Effector memory CD8-positive, alpha-beta T cell (primary cell): ENCODE measurements at regions not wholly inside any gene's neighbourhood (a gene's known extent, or its start where the extent isn't known, plus 50 kb on each side); places are given as distances from the start of the nearest gene placed in this dataset.

Source experiments
- ATAC-seq: fragments of 150-1000 bp; cut with Tn5 transposase; replicated peaks from 2 replicates; pipeline ENCODE4 v1.10.0; 2021; ENCODE audit warnings: mild to moderate bottlenecking, moderate library complexity
- DNase-seq, 3 experiments: peaks; one replicate each; pipeline ENCODE4 v3.0.0; 2021
- H3K27ac Mint-ChIP-seq, 2 donors: one replicate each; pipeline ENCODE4 v1.8.0; 2022; ENCODE audit warnings: mild to moderate bottlenecking in 2 of 2, mixed read lengths in 2 of 2, moderate library complexity in 2 of 2
- H3K27me3 Mint-ChIP-seq, 2 donors: one replicate each; pipeline ENCODE4 v1.8.0; 2022; ENCODE audit warnings: mixed read lengths in 2 of 2
- H3K36me3 Mint-ChIP-seq: one replicate; pipeline ENCODE4 v1.8.0; 2022; ENCODE audit warnings: mild to moderate bottlenecking, moderate library complexity, mixed read lengths; ENCODE audit not compliant: insufficient read depth
- H3K4me1 Mint-ChIP-seq, 2 donors: one replicate each; pipeline ENCODE4 v1.8.0; 2022; ENCODE audit warnings: low read depth in 2 of 2, mixed read lengths in 2 of 2
- H3K4me3 Mint-ChIP-seq, 2 donors: one replicate each; pipeline ENCODE4 v1.8.0; 2022; ENCODE audit warnings: mild to moderate bottlenecking in 2 of 2, mixed read lengths in 2 of 2, moderate library complexity in 2 of 2
- H3K9me3 Mint-ChIP-seq, 2 donors: one replicate each; pipeline ENCODE4 v1.8.0; 2022; ENCODE audit warnings: mixed read lengths in 2 of 2

DNA sequence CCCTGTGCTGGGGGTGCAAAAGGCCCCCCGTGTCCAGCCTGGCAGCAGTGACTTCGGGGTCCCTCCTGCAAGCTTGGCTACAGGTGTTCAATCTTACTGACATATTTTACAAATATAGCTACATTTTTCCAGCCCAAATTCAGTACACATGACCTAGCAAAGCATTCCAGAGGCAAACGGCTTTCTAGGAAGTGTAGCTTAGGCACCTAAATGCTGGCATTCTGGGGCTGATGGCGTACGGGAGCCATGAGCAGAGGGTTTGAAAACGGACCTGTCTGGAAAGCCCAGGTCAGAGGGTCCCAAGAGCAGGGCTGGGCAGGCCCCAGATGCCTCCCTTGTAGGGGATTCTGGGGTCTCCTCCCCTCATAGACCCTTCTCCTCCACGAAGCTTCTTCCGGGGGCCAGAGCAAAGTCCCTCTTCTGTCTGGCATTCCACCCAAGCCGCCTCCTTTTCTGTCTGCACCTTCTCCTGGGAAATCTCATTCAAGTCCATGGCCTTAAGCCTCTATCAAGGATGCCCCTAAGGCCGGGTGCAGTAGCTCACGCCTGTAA lies 63.3 kb upstream of the ASAP2 start:
- no peaks in the 10 kb centered on the region for H3K9me3 Mint-ChIP-seq
- no peak for DNase-seq
- peaks cover 47 to 80% of the 10 kb centered on the region in 2 donors for H3K27me3 Mint-ChIP-seq
- ATAC-seq = no peak
- peaks cover 0 to 5% of the 10 kb centered on the region in 2 donors for H3K4me1 Mint-ChIP-seq
- H3K36me3 Mint-ChIP-seq = no peaks in the 10 kb centered on the region
- no peak overlapping the region for H3K4me3 Mint-ChIP-seq
- H3K27ac Mint-ChIP-seq = no peak overlapping the region

DNA sequence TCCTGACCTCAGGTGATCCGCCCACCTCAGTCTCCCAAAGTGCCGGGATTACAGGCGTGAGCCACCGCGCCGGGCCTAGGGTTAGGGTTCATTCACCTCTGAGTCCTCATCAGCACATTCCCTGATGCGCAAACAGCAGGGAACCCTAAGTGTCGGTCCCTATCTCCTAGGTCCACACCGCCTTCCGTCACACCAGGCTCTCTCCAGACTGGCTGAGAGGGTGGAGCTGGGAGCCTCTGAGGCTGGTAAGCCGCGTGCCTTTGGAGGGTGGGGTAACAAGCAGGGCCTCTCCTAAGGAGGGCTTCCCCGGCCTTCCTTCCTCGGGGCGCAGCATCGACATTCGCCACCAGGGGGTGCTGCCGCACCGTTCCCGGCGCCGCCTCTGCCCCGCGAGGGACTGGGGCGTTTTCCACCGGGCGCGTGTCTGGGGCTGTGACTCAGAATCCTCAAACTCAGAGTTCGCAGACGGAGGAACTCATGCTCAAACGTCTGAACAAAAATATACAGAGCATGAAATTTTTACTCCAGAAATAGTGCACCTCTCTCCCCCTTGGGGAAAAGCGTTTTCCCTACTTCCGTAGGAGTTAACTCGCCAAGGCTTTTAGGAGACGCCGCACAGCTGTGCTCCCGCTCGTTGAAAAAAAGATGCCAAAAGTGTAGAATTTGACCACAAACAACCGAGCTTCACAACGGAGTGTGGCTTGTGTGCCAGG lies 63.9 kb upstream of the ASAP2 start:
- H3K36me3 Mint-ChIP-seq = no peaks in the 10 kb centered on the region
- ATAC-seq (peak; percentile 98), DNase-seq (peak; percentile 75 to 79 (median 78))
- peaks cover 0 to 5% of the 10 kb centered on the region in 2 donors for H3K4me1 Mint-ChIP-seq
- no peak overlapping the region for H3K4me3 Mint-ChIP-seq
- H3K9me3 Mint-ChIP-seq = no peaks in the 10 kb centered on the region
- H3K27ac Mint-ChIP-seq = no peak overlapping the region
- H3K27me3 Mint-ChIP-seq = peaks cover 45 to 77% of the 10 kb centered on the region in 2 donors

DNA sequence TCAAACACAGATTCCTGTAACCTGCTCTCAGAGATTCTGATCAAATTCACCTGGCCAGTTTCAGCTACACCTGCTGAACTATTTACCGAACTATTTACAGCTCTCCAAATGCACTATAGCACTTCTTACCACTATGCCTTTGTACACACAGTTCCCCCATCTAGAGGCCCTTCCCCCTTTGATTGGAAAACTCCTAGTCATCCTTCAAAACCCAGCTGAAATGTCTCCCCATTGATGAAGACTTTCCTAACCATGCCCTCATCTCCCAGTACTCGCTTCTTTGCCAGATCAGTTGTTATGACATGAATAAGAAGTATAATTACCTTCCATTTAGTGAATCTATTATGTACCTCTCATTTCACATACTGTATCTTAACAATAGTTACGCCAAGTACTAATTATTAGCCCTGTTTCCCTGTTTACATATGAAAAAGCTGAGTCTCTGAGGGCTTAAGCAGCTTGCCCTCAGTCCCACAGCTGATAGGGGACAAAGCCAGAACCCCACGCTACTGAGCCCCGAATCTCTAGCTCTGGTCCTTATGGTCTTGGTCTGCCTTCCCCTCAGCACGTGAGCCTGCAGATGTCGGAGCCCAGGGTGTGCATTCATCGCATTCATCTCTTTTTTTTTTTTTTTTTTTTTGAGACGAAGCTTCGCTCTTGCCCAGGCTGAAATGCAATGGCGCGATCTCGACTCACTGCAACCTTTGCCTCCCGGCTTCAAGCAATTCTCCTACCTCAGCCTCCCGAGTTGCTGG lies 64.7 kb upstream of the ASAP2 start:
- Mint-ChIP-seq H3K36me3 (no peaks in the 10 kb centered on the region), H3K4me3 (no peak overlapping the region), H3K27me3 (peaks cover 38 to 69% of the 10 kb centered on the region in 2 donors), H3K9me3 (no peaks in the 10 kb centered on the region), H3K4me1 (peaks cover 0 to 5% of the 10 kb centered on the region in 2 donors), H3K27ac (no peak overlapping the region)
- no peak for DNase-seq
- ATAC-seq = no peak

GRCh38 chr2:9141091-9141667 lies 65.4 kb upstream of the ASAP2 start:
- Mint-ChIP-seq H3K9me3 (no peaks in the 10 kb centered on the region), H3K4me3 (no peak overlapping the region), H3K4me1 (peaks cover 0 to 5% of the 10 kb centered on the region in 2 donors), H3K27ac (no peak overlapping the region), H3K36me3 (no peaks in the 10 kb centered on the region), H3K27me3 (peaks cover 31 to 62% of the 10 kb centered on the region in 2 donors)
- DNase-seq = no peak
- no peak for ATAC-seq

- no peaks in the 10 kb centered on the region for H3K36me3 Mint-ChIP-seq
- H3K27ac Mint-ChIP-seq = no peak overlapping the region
- ATAC-seq = no peak
- DNase-seq = no peak
- H3K4me3 Mint-ChIP-seq = no peak overlapping the region
- H3K4me1 Mint-ChIP-seq = peaks cover 0 to 5% of the 10 kb centered on the region in 2 donors
- H3K9me3 Mint-ChIP-seq = no peaks in the 10 kb centered on the region
- H3K27me3 Mint-ChIP-seq = peaks cover 29 to 56% of the 10 kb centered on the region in 2 donors
These were observed 66.0 kb upstream of the ASAP2 start for GRCh38 chr2:9140645-9141044.

- H3K27ac Mint-ChIP-seq = peak overlapping the region in 1 of 2 donors; percentile 10
- peaks cover under 1% of the 10 kb centered on the region for H3K36me3 Mint-ChIP-seq
- no peak overlapping the region for H3K4me3 Mint-ChIP-seq
- DNase-seq (peak; percentile 45 to 49 (median 48)), ATAC-seq (no peak)
- H3K4me1 Mint-ChIP-seq = peaks cover 0 to 5% of the 10 kb centered on the region in 2 donors
- no peaks in the 10 kb centered on the region for H3K9me3 Mint-ChIP-seq
- H3K27me3 Mint-ChIP-seq = peaks cover 20 to 50% of the 10 kb centered on the region in 2 donors
These were observed 66.8 kb upstream of the ASAP2 start for GRCh38 chr2:9139491-9140443.

DNA sequence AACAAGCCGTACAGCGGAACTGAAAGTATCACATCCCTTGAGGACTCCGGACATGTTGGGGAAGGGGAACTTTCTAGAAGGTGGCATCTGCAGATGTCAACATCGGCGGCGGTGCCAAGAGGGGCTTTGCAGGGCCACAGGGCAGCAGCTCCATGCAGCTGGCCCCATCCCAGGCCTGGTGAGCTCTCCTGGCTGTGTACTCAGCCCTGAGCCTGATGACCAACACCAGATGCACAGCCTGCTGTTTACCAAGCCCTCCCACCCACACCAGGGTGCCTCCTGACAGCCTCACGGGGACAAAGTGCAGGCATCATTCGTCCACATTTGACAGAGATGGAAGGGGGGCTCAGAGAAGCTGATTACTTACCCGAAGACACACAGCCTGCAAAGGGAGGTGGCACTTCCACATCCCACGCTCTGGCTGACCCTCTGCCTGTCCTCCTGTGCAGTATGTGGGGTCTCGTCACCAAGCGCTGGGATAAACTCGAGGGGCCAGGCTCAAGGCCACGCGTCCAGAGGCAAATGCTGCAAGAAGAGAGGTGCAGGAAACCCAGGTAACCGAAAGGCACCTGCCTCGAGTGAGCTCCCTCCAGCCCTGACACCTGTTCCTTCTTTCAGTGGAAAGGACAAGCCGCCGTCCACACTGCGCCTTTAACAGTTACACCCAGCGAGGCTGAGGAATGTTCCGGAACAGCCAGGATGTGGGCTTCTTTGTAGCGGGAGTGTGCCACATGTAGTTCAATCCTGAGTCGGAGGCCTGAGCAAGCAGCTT lies 69.0 kb upstream of the ASAP2 start:
- DNase-seq = no peak
- Mint-ChIP-seq H3K4me3 (no peak overlapping the region), H3K4me1 (peaks cover 0 to 3% of the 10 kb centered on the region in 2 donors), H3K9me3 (no peaks in the 10 kb centered on the region), H3K36me3 (peaks cover 3% of the 10 kb centered on the region), H3K27ac (no peak overlapping the region), H3K27me3 (peaks cover 11 to 62% of the 10 kb centered on the region in 2 donors)
- ATAC-seq = no peak

DNA sequence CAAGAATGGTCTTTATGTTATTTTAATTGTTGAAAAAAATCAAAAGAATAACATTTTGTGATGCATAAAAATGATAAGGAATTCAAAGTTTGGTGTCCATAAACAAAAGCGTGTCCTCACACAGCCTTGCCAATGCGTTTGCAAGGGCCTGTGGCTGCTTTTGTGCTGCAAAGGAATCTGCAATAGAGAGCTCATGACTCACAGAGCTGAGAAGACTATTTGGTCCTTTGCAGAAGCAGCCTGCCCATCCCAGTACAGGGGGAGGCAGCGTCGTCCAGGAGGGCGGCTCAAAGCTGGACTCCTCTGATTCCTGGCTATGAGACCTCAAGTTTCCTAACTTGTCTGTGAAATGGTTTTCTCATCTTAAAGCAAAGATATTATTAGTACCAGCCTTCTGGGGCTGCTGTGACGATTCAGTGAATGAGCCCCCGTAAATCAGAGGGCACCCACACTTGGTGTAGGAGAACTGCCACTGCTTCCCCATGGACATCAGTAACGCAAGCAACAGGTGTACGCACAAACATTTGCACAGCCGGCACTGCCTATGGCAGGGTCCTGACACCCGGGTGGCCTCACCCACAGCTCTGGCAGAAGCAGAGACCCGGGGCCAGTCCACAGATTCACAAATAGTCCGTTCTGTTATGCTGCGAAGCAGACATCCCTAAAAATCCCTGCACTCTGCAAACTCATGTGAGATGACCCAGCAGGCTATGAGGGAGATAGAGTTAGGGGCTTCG lies 70.6 kb upstream of the ASAP2 start:
- ATAC-seq (no peak), DNase-seq (no peak)
- H3K36me3 Mint-ChIP-seq = peaks cover 3% of the 10 kb centered on the region
- no peak overlapping the region for H3K27ac Mint-ChIP-seq
- no peaks in the 10 kb centered on the region for H3K9me3 Mint-ChIP-seq
- peaks cover 11 to 47% of the 10 kb centered on the region in 2 donors for H3K27me3 Mint-ChIP-seq
- peaks cover 0 to 3% of the 10 kb centered on the region in 2 donors for H3K4me1 Mint-ChIP-seq
- no peak overlapping the region for H3K4me3 Mint-ChIP-seq

- no peak overlapping the region for H3K27ac Mint-ChIP-seq
- ATAC-seq = no peak
- no peak for DNase-seq
- peaks cover 3 to 7% of the 10 kb centered on the region in 2 donors for H3K9me3 Mint-ChIP-seq
- no peaks in the 10 kb centered on the region for H3K4me1 Mint-ChIP-seq
- no peak overlapping the region for H3K4me3 Mint-ChIP-seq
- H3K36me3 Mint-ChIP-seq = no peaks in the 10 kb centered on the region
- H3K27me3 Mint-ChIP-seq = peaks cover 24 to 28% of the 10 kb centered on the region in 2 donors
These were observed 79.3 kb upstream of the ASAP2 start for GRCh38 chr2:9127316-9127715.

- peaks cover 3 to 7% of the 10 kb centered on the region in 2 donors for H3K9me3 Mint-ChIP-seq
- H3K36me3 Mint-ChIP-seq = no peaks in the 10 kb centered on the region
- ATAC-seq (no peak), DNase-seq (no peak)
- no peak overlapping the region for H3K27ac Mint-ChIP-seq
- peaks cover 27 to 28% of the 10 kb centered on the region in 2 donors for H3K27me3 Mint-ChIP-seq
- H3K4me1 Mint-ChIP-seq = no peaks in the 10 kb centered on the region
- H3K4me3 Mint-ChIP-seq = no peak overlapping the region
These were observed 80.1 kb upstream of the ASAP2 start for GRCh38 chr2:9126540-9126939.

DNA sequence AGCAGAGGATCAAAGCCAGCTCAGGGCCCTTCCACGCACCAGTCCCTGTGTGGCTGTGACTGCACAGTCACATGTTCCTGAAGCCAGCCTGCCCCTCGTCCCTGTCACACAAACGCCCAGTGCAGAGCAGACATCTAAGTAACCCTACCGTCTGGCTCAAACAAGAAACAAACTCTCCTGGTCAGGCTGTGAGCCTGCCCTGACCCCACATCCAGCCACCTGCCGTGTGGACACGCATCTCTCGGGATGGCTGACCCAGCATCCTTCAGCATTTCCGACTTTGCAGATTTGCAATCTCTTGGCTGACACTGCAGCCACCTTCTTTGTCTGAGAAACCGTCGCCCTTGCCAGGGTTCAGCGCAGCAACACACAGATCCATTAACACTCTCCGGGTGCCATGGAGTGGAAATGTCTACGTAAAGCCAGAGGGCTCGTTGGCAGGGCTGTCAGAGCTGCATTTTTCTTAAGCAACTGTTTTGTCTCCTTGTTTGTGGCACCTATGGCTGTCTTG lies 82.3 kb upstream of the ASAP2 start:
- no peaks in the 10 kb centered on the region for H3K4me1 Mint-ChIP-seq
- peaks cover 23 to 28% of the 10 kb centered on the region in 2 donors for H3K27me3 Mint-ChIP-seq
- H3K36me3 Mint-ChIP-seq = no peaks in the 10 kb centered on the region
- DNase-seq (no peak), ATAC-seq (no peak)
- no peak overlapping the region for H3K27ac Mint-ChIP-seq
- H3K4me3 Mint-ChIP-seq = no peak overlapping the region
- H3K9me3 Mint-ChIP-seq = peaks cover 3 to 7% of the 10 kb centered on the region in 2 donors
